Activated naive CD4-positive, alpha-beta T cell (primary cell): ENCODE measurements at regions not wholly inside any gene's neighbourhood (a gene's known extent, or its start where the extent isn't known, plus 50 kb on each side); places are given as distances from the start of the nearest gene placed in this dataset.

Experiments used
- DNase-seq, 4 experiments: peaks; one replicate each; lab custom pipeline; 2025; lab: John Stamatoyannopoulos, UW

GRCh38 chr10:21092683-21093524, 195.8 kb upstream of the NEBL start:
- DNase-seq, result no peak

- no peak for DNase-seq
Observed at GRCh38 chr10:21090609-21091082, 193.5 kb upstream of the NEBL start.

- DNase-seq, result no peak
Observed at GRCh38 chr10:21087476-21087875, 190.4 kb upstream of the NEBL start.

GRCh38 chr10:21084700-21085099, 187.6 kb upstream of the NEBL start:
- no peak for DNase-seq

- no peak for DNase-seq
Observed at GRCh38 chr10:21083861-21084260, 186.8 kb upstream of the NEBL start.

GRCh38 chr10:21082206-21082605, 185.1 kb upstream of the NEBL start:
- DNase-seq, result no peak

- DNase-seq, result no peak
Observed at GRCh38 chr10:21080261-21080660, 183.2 kb upstream of the NEBL start.

- no peak for DNase-seq
Observed at GRCh38 chr10:21079330-21079658, 182.2 kb upstream of the NEBL start.

GRCh38 chr10:21078410-21079329, 181.6 kb upstream of the NEBL start:
- no peak for DNase-seq

- DNase-seq, result no peak
Observed at GRCh38 chr10:21077681-21078080, 180.6 kb upstream of the NEBL start.

GRCh38 chr10:21076381-21076780, 179.3 kb upstream of the NEBL start:
- no peak for DNase-seq

- DNase-seq, result no peak
Observed at GRCh38 chr10:21075880-21076279, 178.8 kb upstream of the NEBL start.

- no peak for DNase-seq
Observed at GRCh38 chr10:21071001-21071673, 174.0 kb upstream of the NEBL start.

GRCh38 chr10:21069929-21070700, 173.0 kb upstream of the NEBL start:
- DNase-seq, result no peak

- DNase-seq, result no peak
Observed at GRCh38 chr10:21069278-21069677, 172.2 kb upstream of the NEBL start.

GRCh38 chr10:21068026-21068656, 171.0 kb upstream of the NEBL start:
- DNase-seq, result no peak

GRCh38 chr10:21065621-21066248, 168.6 kb upstream of the NEBL start:
- no peak for DNase-seq

GRCh38 chr10:21061982-21062381, 164.9 kb upstream of the NEBL start:
- no peak for DNase-seq

GRCh38 chr10:21061184-21061583, 164.1 kb upstream of the NEBL start:
- no peak for DNase-seq

GRCh38 chr10:21060626-21061025, 163.5 kb upstream of the NEBL start:
- DNase-seq, result no peak

- DNase-seq, result no peak
Observed at GRCh38 chr10:21057989-21058388, 160.9 kb upstream of the NEBL start.
